HG03175 (cell line): ENCODE measurements at regions not wholly inside any gene's neighbourhood (a gene's known extent, or its start where the extent isn't known, plus 50 kb on each side); places are given as distances from the start of the nearest gene placed in this dataset.

ENCODE experiments used
- ATAC-seq: cut with Tn5 transposase; IDR thresholded peaks from one replicate; pipeline ENCODE4 v1.9.1; 2021; ENCODE audit warnings: mild to moderate bottlenecking, moderate library complexity; ENCODE audit not compliant: unreplicated experiment

GRCh38 chr14:84180336-84180735 lies 1349.6 kb upstream of the FLRT2 start:
- ATAC-seq, result no peak

GRCh38 chr14:84181072-84181471 lies 1348.9 kb upstream of the FLRT2 start:
- ATAC-seq, result no peak

- no peak for ATAC-seq
Observed at GRCh38 chr14:84195514-84195913, 1334.4 kb upstream of the FLRT2 start.

- ATAC-seq, result no peak
Observed at GRCh38 chr14:84197704-84198103, 1332.2 kb upstream of the FLRT2 start.

GRCh38 chr14:84202486-84202885 lies 1327.5 kb upstream of the FLRT2 start:
- ATAC-seq, result no peak

GRCh38 chr14:84203896-84204295 lies 1326.0 kb upstream of the FLRT2 start:
- no peak for ATAC-seq

GRCh38 chr14:84208451-84208850 lies 1321.5 kb upstream of the FLRT2 start:
- no peak for ATAC-seq

- ATAC-seq, result no peak
Observed at GRCh38 chr14:84209031-84209430, 1320.9 kb upstream of the FLRT2 start.

- no peak for ATAC-seq
Observed at GRCh38 chr14:84217066-84217465, 1312.9 kb upstream of the FLRT2 start.

GRCh38 chr14:84225268-84225667 lies 1304.7 kb upstream of the FLRT2 start:
- no peak for ATAC-seq

GRCh38 chr14:84228702-84229101 lies 1301.2 kb upstream of the FLRT2 start:
- ATAC-seq, result no peak

- no peak for ATAC-seq
Observed at GRCh38 chr14:84234281-84234680, 1295.7 kb upstream of the FLRT2 start.

- no peak for ATAC-seq
Observed at GRCh38 chr14:84236290-84236689, 1293.7 kb upstream of the FLRT2 start.

- ATAC-seq, result no peak
Observed at GRCh38 chr14:84237881-84238280, 1292.1 kb upstream of the FLRT2 start.

- no peak for ATAC-seq
Observed at GRCh38 chr14:84247693-84248092, 1282.3 kb upstream of the FLRT2 start.

- no peak for ATAC-seq
Observed at GRCh38 chr14:84250893-84251292, 1279.1 kb upstream of the FLRT2 start.

- ATAC-seq, result no peak
Observed at GRCh38 chr14:84251411-84252115, 1278.4 kb upstream of the FLRT2 start.

GRCh38 chr14:84252706-84253105 lies 1277.2 kb upstream of the FLRT2 start:
- no peak for ATAC-seq

GRCh38 chr14:84253326-84253725 lies 1276.6 kb upstream of the FLRT2 start:
- no peak for ATAC-seq

GRCh38 chr14:84254290-84254689 lies 1275.7 kb upstream of the FLRT2 start:
- no peak for ATAC-seq

GRCh38 chr14:84262932-84263331 lies 1267.0 kb upstream of the FLRT2 start:
- ATAC-seq, result no peak

- no peak for ATAC-seq
Observed at GRCh38 chr14:84272290-84272721, 1257.6 kb upstream of the FLRT2 start.

GRCh38 chr14:84273181-84273580 lies 1256.8 kb upstream of the FLRT2 start:
- ATAC-seq, result no peak
